AG10803 (cell line): ENCODE measurements at regions not wholly inside any gene's neighbourhood (a gene's known extent, or its start where the extent isn't known, plus 50 kb on each side); places are given as distances from the start of the nearest gene placed in this dataset.

ENCODE experiments used
- DNase-seq: peaks from one replicate; pipeline ENCODE4 v3.0.0; 2010; ENCODE audit warnings: low read depth
- H3K4me3 ChIP-seq: 2 replicates; pipeline ENCODE4 v1.5.1; 2011; ENCODE audit warnings: mild to moderate bottlenecking, low read length, control low read depth
- CTCF ChIP-seq: conservative IDR thresholded peaks from 2 replicates; pipeline ENCODE4 v1.5.1; 2011; ENCODE audit warnings: mild to moderate bottlenecking, low read length, control low read depth, inconsistent platforms

- no peak for TF ChIP-seq CTCF
- H3K4me3 ChIP-seq: no peak overlapping the region
Measured at GRCh38 chr5:171617266-171617665, 168.4 kb upstream of the SMIM23 start.

GRCh38 chr5:171617817-171618591, 167.6 kb upstream of the SMIM23 start:
- no peak for TF ChIP-seq CTCF
- DNase-seq: no peak
- H3K4me3 ChIP-seq: no peak overlapping the region

More at GRCh38 chr5:171617266-171617665, 168.4 kb upstream of the SMIM23 start:
- DNase-seq: no peak

GRCh38 chr5:171619196-171619595, 166.4 kb upstream of the SMIM23 start:
- DNase-seq: no peak
- no peak overlapping the region for H3K4me3 ChIP-seq
- no peak for TF ChIP-seq CTCF

- TF ChIP-seq CTCF: no peak
- DNase-seq: no peak
- H3K4me3 ChIP-seq: no peak overlapping the region
Measured at GRCh38 chr5:171619744-171620143, 165.9 kb upstream of the SMIM23 start.

GRCh38 chr5:171622010-171622409, 163.6 kb upstream of the SMIM23 start:
- no peak for TF ChIP-seq CTCF
- DNase-seq: no peak
- H3K4me3 ChIP-seq: no peak overlapping the region

GRCh38 chr5:171623107-171623506, 162.5 kb upstream of the SMIM23 start:
- no peak for TF ChIP-seq CTCF
- DNase-seq: no peak
- no peak overlapping the region for H3K4me3 ChIP-seq

- TF ChIP-seq CTCF: no peak
- H3K4me3 ChIP-seq: no peak overlapping the region
Measured at GRCh38 chr5:171623551-171624097, 162.0 kb upstream of the SMIM23 start.

More at GRCh38 chr5:171623551-171624097, 162.0 kb upstream of the SMIM23 start:
- DNase-seq: no peak
